ENCODE measurements at regions not wholly inside any gene's neighbourhood (a gene's known extent, or its start where the extent isn't known, plus 50 kb on each side); places are given as distances from the start of the nearest gene placed in this dataset.

- no peak for TF ChIP-seq CTCF (IDR thresholded peaks at IDR 0.05)
- Histone ChIP-seq H3K27me3 (no peaks in the 10 kb centered on the region), H3K4me1 (no peaks in the 10 kb centered on the region), H3K9me3 (no peaks in the 10 kb centered on the region), H3K36me3 (no peaks in the 10 kb centered on the region), H3K4me3 (no peak overlapping the region), H3K27ac (no peak overlapping the region)
- no peak for DNase-seq (ENCODE audit: low spot score)
Measured at GRCh38 chr18:2478662-2479061, 92.6 kb downstream of the METTL4 start.

- no peak overlapping the region for H3K27ac ChIP-seq
- no peaks in the 10 kb centered on the region for H3K36me3 ChIP-seq
- no peaks in the 10 kb centered on the region for H3K27me3 ChIP-seq
- H3K4me1 ChIP-seq: no peaks in the 10 kb centered on the region
- no peak for DNase-seq (ENCODE audit: low spot score)
- no peaks in the 10 kb centered on the region for H3K9me3 ChIP-seq
- no peak for TF ChIP-seq CTCF (IDR thresholded peaks at IDR 0.05)
- H3K4me3 ChIP-seq: no peak overlapping the region
Measured at GRCh38 chr18:2480536-2480935, 90.8 kb downstream of the METTL4 start.

- Histone ChIP-seq H3K4me1 (no peaks in the 10 kb centered on the region), H3K36me3 (no peaks in the 10 kb centered on the region), H3K27ac (no peak overlapping the region), H3K4me3 (no peak overlapping the region), H3K27me3 (no peaks in the 10 kb centered on the region), H3K9me3 (no peaks in the 10 kb centered on the region)
- TF ChIP-seq CTCF (IDR thresholded peaks at IDR 0.05): no peak
- DNase-seq (ENCODE audit: low spot score): no peak
Measured at GRCh38 chr18:2482706-2483475, 88.4 kb downstream of the METTL4 start.

- no peaks in the 10 kb centered on the region for H3K36me3 ChIP-seq
- no peak for DNase-seq (ENCODE audit: low spot score)
- H3K4me1 ChIP-seq: no peaks in the 10 kb centered on the region
- no peak overlapping the region for H3K4me3 ChIP-seq
- no peak for TF ChIP-seq CTCF (IDR thresholded peaks at IDR 0.05)
- H3K9me3 ChIP-seq: no peaks in the 10 kb centered on the region
- no peak overlapping the region for H3K27ac ChIP-seq
- H3K27me3 ChIP-seq: no peaks in the 10 kb centered on the region
Measured at GRCh38 chr18:2485983-2486382, 85.3 kb downstream of the METTL4 start.

- H3K4me1 ChIP-seq: no peaks in the 10 kb centered on the region
- H3K27ac ChIP-seq: no peak overlapping the region
- H3K27me3 ChIP-seq: no peaks in the 10 kb centered on the region
- H3K9me3 ChIP-seq: no peaks in the 10 kb centered on the region
- TF ChIP-seq CTCF (IDR thresholded peaks at IDR 0.05): no peak
- no peak for DNase-seq (ENCODE audit: low spot score)
- H3K4me3 ChIP-seq: no peak overlapping the region
- H3K36me3 ChIP-seq: no peaks in the 10 kb centered on the region
Measured at GRCh38 chr18:2486426-2486825, 84.9 kb downstream of the METTL4 start.
